ENCODE measurements at regions not wholly inside any gene's neighbourhood (a gene's known extent, or its start where the extent isn't known, plus 50 kb on each side); places are given as distances from the start of the nearest gene placed in this dataset.

GRCh38 chr9:29796291-29796952 is 2223.1 kb upstream of the C9orf72 start (continued):
- no peak for TF ChIP-seq ATF3 (IDR thresholded peaks at IDR 0.05)

GRCh38 chr9:29798599-29798998 is 2225.3 kb upstream of the C9orf72 start:
- Histone ChIP-seq H3K36me3 (ENCODE audit: control insufficient read depth in 1 of 2, insufficient read depth in 2 of 2, low read length in 2 of 2) (no peaks in the 10 kb centered on the region), H3K27ac (ENCODE audit: low read depth, low read length) (no peak overlapping the region), H3K9me2 (ENCODE audit: insufficient read depth) (no peaks in the 10 kb centered on the region), H3K27me3 (ENCODE audit: insufficient read depth, low read length) (no peaks in the 10 kb centered on the region), H3K79me2 (ENCODE audit: insufficient read depth, low read length) (no peaks in the 10 kb centered on the region), H3K4me1 (ENCODE audit: control insufficient read depth in 1 of 2, insufficient read depth in 2 of 2, low read length in 2 of 2) (no peaks in the 10 kb centered on the region), H3K9me3 (ENCODE audit: control insufficient read depth in 1 of 2, insufficient read depth in 1 of 2, low read depth in 1 of 2, low read length in 2 of 2) (peaks cover 0 to 3% of the 10 kb centered on the region in 2 experiments; a peak in 1 of 4 replicates), H3K4me3 (replicated peaks in 1 of 2; ENCODE audit: low read depth in 1 of 2, low read length in 2 of 2) (no peak overlapping the region), H3K4me2 (ENCODE audit: low read length) (no peak overlapping the region), H3K9ac (ENCODE audit: low read length) (no peak overlapping the region), H4K20me1 (ENCODE audit: insufficient read depth) (no peaks in the 10 kb centered on the region), H2AFZ (ENCODE audit: low read depth, low read length, poor library complexity, severe bottlenecking) (no peak overlapping the region)
- DNase-seq (ENCODE audit: low read depth, low spot score) (no peak), ATAC-seq (no peak)
- intact Hi-C loops (cut with micrococcal nuclease), result no loop called here
- ChIA-PET POLR2A (no interaction called here), RAD21 (ENCODE audit: low non-redundant PET in 1 of 2, low total read pairs in 2 of 2, uncharacterized antibody in 2 of 2, unreplicated experiment in 2 of 2) (no interaction called here), CTCF (no interaction called here)
- BruUV-seq (replicated peaks), result no TSS peak
- TF ChIP-seq SP1 (IDR thresholded peaks at IDR 0.05; ENCODE audit: low read depth) (no peak), CTCF (IDR thresholded peaks at IDR 0.05 in 2 of 3, conservative IDR thresholded peaks at IDR 0.05 in 1 of 3; ENCODE audit: borderline replicate concordance in 1 of 3, insufficient read depth in 1 of 3, low read depth in 2 of 3, low read length in 2 of 3) (no peak), MAX (IDR thresholded peaks at IDR 0.05) (no peak)

GRCh38 chr9:29799227-29799626 is 2225.9 kb upstream of the C9orf72 start:
- POLR2A ChIA-PET, result no interaction called here
- H2AFZ ChIP-seq (ENCODE audit: low read depth, low read length, poor library complexity, severe bottlenecking), result no peak overlapping the region
- H3K9me2 ChIP-seq (ENCODE audit: insufficient read depth), result no peaks in the 10 kb centered on the region
- no peaks in the 10 kb centered on the region for H3K27me3 ChIP-seq (ENCODE audit: insufficient read depth, low read length)
- no peak overlapping the region for H3K4me2 ChIP-seq (ENCODE audit: low read length)
- H3K9me3 ChIP-seq (ENCODE audit: control insufficient read depth in 1 of 2, insufficient read depth in 1 of 2, low read depth in 1 of 2, low read length in 2 of 2), result peaks cover 0 to 3% of the 10 kb centered on the region in 2 experiments; a peak in 1 of 4 replicates
- H4K20me1 ChIP-seq (ENCODE audit: insufficient read depth), result no peaks in the 10 kb centered on the region
- no peaks in the 10 kb centered on the region for H3K79me2 ChIP-seq (ENCODE audit: insufficient read depth, low read length)
- no peaks in the 10 kb centered on the region for H3K4me1 ChIP-seq (ENCODE audit: control insufficient read depth in 1 of 2, insufficient read depth in 2 of 2, low read length in 2 of 2)
- no peak for ATAC-seq
- intact Hi-C loops (cut with micrococcal nuclease), result no loop called here
- no peak overlapping the region for H3K9ac ChIP-seq (ENCODE audit: low read length)
- no TSS peak for BruUV-seq (replicated peaks)
- DNase-seq (ENCODE audit: low read depth, low spot score), result no peak
- H3K27ac ChIP-seq (ENCODE audit: low read depth, low read length), result no peak overlapping the region
- H3K36me3 ChIP-seq (ENCODE audit: control insufficient read depth in 1 of 2, insufficient read depth in 2 of 2, low read length in 2 of 2), result no peaks in the 10 kb centered on the region
- RAD21 ChIA-PET (ENCODE audit: low non-redundant PET in 1 of 2, low total read pairs in 2 of 2, uncharacterized antibody in 2 of 2, unreplicated experiment in 2 of 2), result no interaction called here
- CTCF ChIA-PET, result no interaction called here
- H3K4me3 ChIP-seq (replicated peaks in 1 of 2; ENCODE audit: low read depth in 1 of 2, low read length in 2 of 2), result no peak overlapping the region
- TF ChIP-seq SP1 (IDR thresholded peaks at IDR 0.05; ENCODE audit: low read depth) (no peak), ATF3 (IDR thresholded peaks at IDR 0.05) (no peak), SIN3A (IDR thresholded peaks at IDR 0.05; ENCODE audit: low read depth) (no peak), TCF7L2 (IDR thresholded peaks at IDR 0.05; ENCODE audit: borderline replicate concordance, extremely low read depth, insufficient read depth, insufficient read length) (no peak), FOSL1 (IDR thresholded peaks at IDR 0.05; ENCODE audit: low read depth) (no peak), ZFX (IDR thresholded peaks at IDR 0.05) (no peak), EZH2phosphoT487 (IDR thresholded peaks at IDR 0.05; ENCODE audit: borderline replicate concordance) (no peak), CTCF (IDR thresholded peaks at IDR 0.05 in 2 of 3, conservative IDR thresholded peaks at IDR 0.05 in 1 of 3; ENCODE audit: borderline replicate concordance in 1 of 3, insufficient read depth in 1 of 3, low read depth in 2 of 3, low read length in 2 of 3) (no peak), ELF1 (IDR thresholded peaks at IDR 0.05; ENCODE audit: borderline replicate concordance, low read depth) (no peak), SRF (IDR thresholded peaks at IDR 0.05; ENCODE audit: low read depth) (no peak), POLR2A (IDR thresholded peaks at IDR 0.05; ENCODE audit: borderline replicate concordance, extremely low read depth, insufficient read depth, insufficient read length) (no peak), CBX3 (IDR thresholded peaks at IDR 0.05; ENCODE audit: low read depth) (no peak), CEBPB (IDR thresholded peaks at IDR 0.05; ENCODE audit: low read depth) (no peak)
